Prostate gland (tissue), 2 donors: ENCODE measurements at regions not wholly inside any gene's neighbourhood (a gene's known extent, or its start where the extent isn't known, plus 50 kb on each side); places are given as distances from the start of the nearest gene placed in this dataset.

Experiments used
- POLR2A ChIP-seq: fragments of 450-650 bp; IDR thresholded peaks from one replicate; pipeline ENCODE4 v1.6.1; 2016; ENCODE audit warnings: antibody characterized with exemption, mild to moderate bottlenecking
- POLR2AphosphoS5 ChIP-seq: sonication (generic); formaldehyde crosslinking; IDR thresholded peaks from one replicate; pipeline ENCODE4 v1.6.1; 2017; ENCODE audit warnings: antibody characterized with exemption
- TF ChIP-seq, protein P1 (sequence below), 4 experiments: fragments of 200-600 bp in 2 of 4; fragments of 450-650 bp in 2 of 4; sonication (generic) in 2 of 4; IDR thresholded peaks; 1 replicate in 3 of 4; 2 replicates in 1 of 4; pipeline ENCODE4 v1.5.1; 2016 to 2019; ENCODE audit warnings: antibody characterized with exemption in 4 of 4, mild to moderate bottlenecking in 2 of 4, moderate library complexity in 2 of 4

DNA sequence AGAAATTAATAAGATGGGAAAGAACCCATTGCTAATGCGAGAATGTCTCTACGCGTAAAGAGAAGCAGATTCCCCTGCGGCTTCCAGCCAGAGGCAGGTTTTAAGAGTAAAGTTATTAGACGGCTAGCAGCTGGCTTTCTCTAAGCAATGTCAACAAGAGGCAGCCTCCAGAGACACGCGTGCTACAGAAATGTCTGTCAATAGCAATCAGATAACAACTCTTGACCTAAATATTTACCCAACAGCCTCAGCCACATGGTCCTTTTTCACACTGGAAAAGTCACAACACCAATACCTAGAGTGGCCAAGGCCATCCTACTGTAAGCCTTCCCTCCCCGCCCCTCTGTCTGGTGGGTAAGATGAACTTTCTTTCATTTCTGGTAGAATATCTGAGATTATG lies 146.0 kb upstream of the SFSWAP start:
- TF ChIP-seq POLR2AphosphoS5: no peak
- TF ChIP-seq POLR2A: no peak
- TF ChIP-seq, protein P1, sequence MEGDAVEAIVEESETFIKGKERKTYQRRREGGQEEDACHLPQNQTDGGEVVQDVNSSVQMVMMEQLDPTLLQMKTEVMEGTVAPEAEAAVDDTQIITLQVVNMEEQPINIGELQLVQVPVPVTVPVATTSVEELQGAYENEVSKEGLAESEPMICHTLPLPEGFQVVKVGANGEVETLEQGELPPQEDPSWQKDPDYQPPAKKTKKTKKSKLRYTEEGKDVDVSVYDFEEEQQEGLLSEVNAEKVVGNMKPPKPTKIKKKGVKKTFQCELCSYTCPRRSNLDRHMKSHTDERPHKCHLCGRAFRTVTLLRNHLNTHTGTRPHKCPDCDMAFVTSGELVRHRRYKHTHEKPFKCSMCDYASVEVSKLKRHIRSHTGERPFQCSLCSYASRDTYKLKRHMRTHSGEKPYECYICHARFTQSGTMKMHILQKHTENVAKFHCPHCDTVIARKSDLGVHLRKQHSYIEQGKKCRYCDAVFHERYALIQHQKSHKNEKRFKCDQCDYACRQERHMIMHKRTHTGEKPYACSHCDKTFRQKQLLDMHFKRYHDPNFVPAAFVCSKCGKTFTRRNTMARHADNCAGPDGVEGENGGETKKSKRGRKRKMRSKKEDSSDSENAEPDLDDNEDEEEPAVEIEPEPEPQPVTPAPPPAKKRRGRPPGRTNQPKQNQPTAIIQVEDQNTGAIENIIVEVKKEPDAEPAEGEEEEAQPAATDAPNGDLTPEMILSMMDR (IDR thresholded peaks at IDR 0.05): no peak
